RWPE2 (cell line): ENCODE measurements at regions not wholly inside any gene's neighbourhood (a gene's known extent, or its start where the extent isn't known, plus 50 kb on each side); places are given as distances from the start of the nearest gene placed in this dataset.

ENCODE experiments used
- ATAC-seq: fragments of 200-7000 bp; cut with Tn5 transposase; 3 replicates; pipeline ENCODE4 v1.9.1; 2021; ENCODE audit warnings: low read depth
- DNase-seq: peaks from one replicate; pipeline ENCODE4 v3.0.0-alpha.2; 2020; ENCODE audit warnings: low spot score
- H3K27ac ChIP-seq: fragments of 450-650 bp; 2 replicates; pipeline ENCODE4 v1.5.1; 2017; ENCODE audit warnings: mild to moderate bottlenecking; ENCODE audit not compliant: poor library complexity, severe bottlenecking
- H3K27me3 ChIP-seq: fragments of 250-450 bp; sonication (Bioruptor Pico); 2 replicates; pipeline ENCODE4 v1.5.1; 2021; ENCODE audit warnings: mild to moderate bottlenecking, moderate library complexity; ENCODE audit not compliant: insufficient read depth, poor library complexity, severe bottlenecking
- H3K36me3 ChIP-seq: fragments of 250-450 bp; sonication (Bioruptor Pico); 2 replicates; pipeline ENCODE4 v1.5.1; 2020; ENCODE audit warnings: low read depth, mild to moderate bottlenecking, moderate library complexity
- H3K4me1 ChIP-seq: fragments of 250-450 bp; sonication (Bioruptor Pico); 2 replicates; pipeline ENCODE4 v1.5.1; 2021; ENCODE audit warnings: mild to moderate bottlenecking, moderate library complexity; ENCODE audit not compliant: insufficient read depth, poor library complexity, severe bottlenecking
- H3K4me3 ChIP-seq: fragments of 250-450 bp; sonication (Bioruptor Pico); 2 replicates; pipeline ENCODE4 v1.5.1; 2021; ENCODE audit warnings: mild to moderate bottlenecking, moderate library complexity; ENCODE audit not compliant: severe bottlenecking
- H3K9me3 ChIP-seq: fragments of 250-450 bp; sonication (Bioruptor Pico); 2 replicates; pipeline ENCODE4 v1.5.1; 2021; ENCODE audit warnings: mild to moderate bottlenecking, moderate library complexity; ENCODE audit not compliant: severe bottlenecking
- TF ChIP-seq, protein P1 (sequence below): fragments of 450-650 bp; IDR thresholded peaks from one replicate; pipeline ENCODE4 v1.5.1; 2017; ENCODE audit warnings: mild to moderate bottlenecking, moderate library complexity; ENCODE audit not compliant: poor library complexity, severe bottlenecking

DNA sequence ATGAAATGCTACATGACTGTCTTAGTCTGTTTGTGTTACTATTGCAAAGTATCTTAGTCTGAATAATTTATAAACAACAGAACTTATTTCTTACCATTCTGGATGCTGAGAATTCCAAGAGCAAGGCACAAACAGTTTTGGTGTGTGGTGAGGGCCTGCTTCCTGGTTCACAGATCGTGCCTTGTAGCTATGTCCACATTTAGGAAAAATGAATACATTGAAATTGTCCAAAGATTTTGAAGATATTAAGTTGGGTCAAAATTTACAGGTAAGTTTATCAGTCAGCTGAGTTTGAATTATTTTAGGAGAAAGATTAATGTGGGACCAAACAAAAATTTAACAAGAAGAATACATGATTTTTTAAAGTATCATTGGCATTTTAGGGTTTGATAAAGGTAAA is 293.5 kb downstream of the LTN1 start:
- peak overlapping the region; percentile 27 for H3K27ac ChIP-seq
- no peak overlapping the region for H3K4me3 ChIP-seq
- no peaks in the 10 kb centered on the region for H3K36me3 ChIP-seq
- H3K9me3 ChIP-seq = no peaks in the 10 kb centered on the region
- no peaks in the 10 kb centered on the region for H3K27me3 ChIP-seq
- no peak for DNase-seq
- ATAC-seq = no peak
- peaks cover 15% of the 10 kb centered on the region for H3K4me1 ChIP-seq
- TF ChIP-seq, protein P1, sequence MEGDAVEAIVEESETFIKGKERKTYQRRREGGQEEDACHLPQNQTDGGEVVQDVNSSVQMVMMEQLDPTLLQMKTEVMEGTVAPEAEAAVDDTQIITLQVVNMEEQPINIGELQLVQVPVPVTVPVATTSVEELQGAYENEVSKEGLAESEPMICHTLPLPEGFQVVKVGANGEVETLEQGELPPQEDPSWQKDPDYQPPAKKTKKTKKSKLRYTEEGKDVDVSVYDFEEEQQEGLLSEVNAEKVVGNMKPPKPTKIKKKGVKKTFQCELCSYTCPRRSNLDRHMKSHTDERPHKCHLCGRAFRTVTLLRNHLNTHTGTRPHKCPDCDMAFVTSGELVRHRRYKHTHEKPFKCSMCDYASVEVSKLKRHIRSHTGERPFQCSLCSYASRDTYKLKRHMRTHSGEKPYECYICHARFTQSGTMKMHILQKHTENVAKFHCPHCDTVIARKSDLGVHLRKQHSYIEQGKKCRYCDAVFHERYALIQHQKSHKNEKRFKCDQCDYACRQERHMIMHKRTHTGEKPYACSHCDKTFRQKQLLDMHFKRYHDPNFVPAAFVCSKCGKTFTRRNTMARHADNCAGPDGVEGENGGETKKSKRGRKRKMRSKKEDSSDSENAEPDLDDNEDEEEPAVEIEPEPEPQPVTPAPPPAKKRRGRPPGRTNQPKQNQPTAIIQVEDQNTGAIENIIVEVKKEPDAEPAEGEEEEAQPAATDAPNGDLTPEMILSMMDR = no peak

DNA sequence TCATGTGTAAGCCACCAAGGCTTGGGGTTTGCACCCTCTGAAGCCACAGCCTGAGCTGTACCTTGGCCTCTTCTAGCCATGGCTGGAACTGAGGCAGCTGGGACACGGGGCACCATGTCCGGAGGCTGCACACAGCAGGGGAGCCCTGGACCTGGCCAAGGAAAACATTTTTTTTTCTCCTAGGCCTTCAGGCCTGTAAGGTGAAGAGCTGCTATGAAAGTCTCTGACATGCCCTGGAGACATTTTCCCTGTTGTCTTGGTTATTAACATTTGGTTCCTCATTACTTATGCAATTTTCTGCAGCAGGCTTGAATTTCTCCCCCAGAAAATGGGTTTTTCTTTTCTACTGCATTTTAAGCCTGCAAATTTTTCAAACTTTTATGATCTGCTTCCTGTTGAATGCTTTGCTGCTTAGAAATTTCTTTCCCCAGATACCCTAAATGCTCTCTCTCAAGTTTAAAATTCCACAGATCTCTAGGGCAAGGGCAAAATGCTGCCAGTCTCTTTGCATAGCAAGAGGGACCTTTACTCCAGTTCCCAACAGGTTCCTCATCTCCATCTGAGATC is 295.8 kb downstream of the LTN1 start:
- TF ChIP-seq, protein P1 = no peak
- ATAC-seq (no peak), DNase-seq (no peak)
- H3K4me1 ChIP-seq = peaks cover 15% of the 10 kb centered on the region
- no peaks in the 10 kb centered on the region for H3K9me3 ChIP-seq
- H3K36me3 ChIP-seq = no peaks in the 10 kb centered on the region
- H3K4me3 ChIP-seq = no peak overlapping the region
- no peaks in the 10 kb centered on the region for H3K27me3 ChIP-seq
- H3K27ac ChIP-seq = no peak overlapping the region

DNA sequence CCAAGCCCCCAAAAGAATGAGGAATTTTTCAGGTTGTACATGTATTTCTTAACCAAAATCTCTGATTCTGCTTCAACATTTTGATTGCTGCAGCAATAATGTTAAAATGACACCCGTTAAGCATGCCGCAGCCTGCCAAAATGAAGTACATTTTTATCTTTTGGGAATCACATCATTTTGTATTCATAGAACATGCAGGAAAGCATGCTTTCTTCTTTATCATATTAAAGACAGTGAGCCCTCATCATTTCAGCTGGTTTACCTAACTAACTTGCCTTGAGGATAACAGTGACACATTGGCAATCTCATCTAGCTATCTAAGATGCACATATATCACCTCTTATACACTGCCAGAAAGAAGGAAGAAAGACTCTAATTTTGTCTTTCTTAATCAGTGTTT is 299.2 kb downstream of the LTN1 start:
- Histone ChIP-seq H3K27ac (no peak overlapping the region), H3K4me3 (no peak overlapping the region), H3K27me3 (no peaks in the 10 kb centered on the region), H3K4me1 (peaks cover 1% of the 10 kb centered on the region), H3K9me3 (no peaks in the 10 kb centered on the region), H3K36me3 (no peaks in the 10 kb centered on the region)
- DNase-seq (no peak), ATAC-seq (no peak)
- TF ChIP-seq, protein P1 = no peak

DNA sequence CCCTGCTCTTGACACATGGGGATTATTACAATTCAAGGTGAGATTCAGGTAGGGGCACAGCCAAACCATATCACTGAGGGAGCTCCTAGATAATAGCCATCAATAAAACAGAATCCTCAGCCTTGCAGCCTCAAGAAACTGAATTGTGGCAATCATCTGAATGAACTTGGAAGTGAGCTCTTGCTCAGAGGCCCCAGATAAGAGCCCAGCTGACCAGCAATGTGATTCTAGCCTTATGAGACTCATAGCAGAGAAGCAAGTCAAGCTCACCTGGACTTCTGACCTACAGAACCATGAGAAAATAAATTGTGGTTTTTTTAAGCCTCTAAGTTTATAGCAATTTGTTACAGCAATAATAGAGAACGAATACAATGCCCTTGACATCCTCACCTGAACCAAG is 302.5 kb downstream of the LTN1 start:
- Histone ChIP-seq H3K4me1 (peaks cover 17% of the 10 kb centered on the region), H3K27ac (no peak overlapping the region), H3K9me3 (no peaks in the 10 kb centered on the region), H3K36me3 (no peaks in the 10 kb centered on the region), H3K27me3 (no peaks in the 10 kb centered on the region), H3K4me3 (no peak overlapping the region)
- DNase-seq = no peak
- TF ChIP-seq, protein P1 = no peak
- ATAC-seq = no peak

DNA sequence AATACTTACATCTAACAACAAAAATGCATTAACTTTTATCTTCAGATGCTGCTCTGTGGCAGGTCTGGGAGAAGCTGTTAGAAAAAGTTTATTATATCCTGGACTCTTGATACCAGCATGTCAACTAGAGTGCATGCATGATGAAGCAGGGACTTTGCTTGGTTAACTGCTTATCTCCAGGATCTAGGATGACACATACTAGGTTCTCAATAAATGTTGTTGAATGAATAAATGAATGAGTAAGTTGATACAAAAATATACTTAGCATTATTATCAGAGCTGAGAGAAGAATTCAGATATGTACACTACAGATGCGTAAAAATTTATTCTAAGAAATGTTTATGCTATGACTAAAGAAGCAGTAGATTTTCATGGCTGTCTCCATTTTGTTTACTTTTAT is 304.3 kb downstream of the LTN1 start:
- H3K9me3 ChIP-seq = no peaks in the 10 kb centered on the region
- peak overlapping the region; percentile 69 for H3K27ac ChIP-seq
- H3K27me3 ChIP-seq = no peaks in the 10 kb centered on the region
- H3K4me3 ChIP-seq = no peak overlapping the region
- TF ChIP-seq, protein P1 = no peak
- peaks cover 24% of the 10 kb centered on the region for H3K4me1 ChIP-seq
- DNase-seq = no peak
- no peak for ATAC-seq
- no peaks in the 10 kb centered on the region for H3K36me3 ChIP-seq
